ENCODE measurements at regions not wholly inside any gene's neighbourhood (a gene's known extent, or its start where the extent isn't known, plus 50 kb on each side); places are given as distances from the start of the nearest gene placed in this dataset.

- no peak for TF ChIP-seq FOXM1 (IDR thresholded peaks at IDR 0.05; ENCODE audit: borderline replicate concordance, low read depth)
- no peak for TF ChIP-seq CEBPB (IDR thresholded peaks at IDR 0.05)
- no peak for TF ChIP-seq NFIC (IDR thresholded peaks at IDR 0.05)
- TF ChIP-seq EGR1 (IDR thresholded peaks at IDR 0.05) = no peak
- TF ChIP-seq RAD21 (IDR thresholded peaks at IDR 0.05; ENCODE audit: low read depth) = no peak
- no peak for TF ChIP-seq ZBTB7A (IDR thresholded peaks at IDR 0.05; ENCODE audit: low read depth)
- no peak for TF ChIP-seq YY1 (IDR thresholded peaks at IDR 0.05; ENCODE audit: low read depth)
- TF ChIP-seq TAF1 (IDR thresholded peaks at IDR 0.05; ENCODE audit: low read depth) = no peak
- no peak for TF ChIP-seq EP300 (IDR thresholded peaks at IDR 0.05; ENCODE audit: borderline replicate concordance)
- TF ChIP-seq, protein P1, sequence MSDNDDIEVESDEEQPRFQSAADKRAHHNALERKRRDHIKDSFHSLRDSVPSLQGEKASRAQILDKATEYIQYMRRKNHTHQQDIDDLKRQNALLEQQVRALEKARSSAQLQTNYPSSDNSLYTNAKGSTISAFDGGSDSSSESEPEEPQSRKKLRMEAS (IDR thresholded peaks at IDR 0.05) = no peak
- TF ChIP-seq TEAD4 (IDR thresholded peaks at IDR 0.05) = no peak
- TF ChIP-seq, protein P2, sequence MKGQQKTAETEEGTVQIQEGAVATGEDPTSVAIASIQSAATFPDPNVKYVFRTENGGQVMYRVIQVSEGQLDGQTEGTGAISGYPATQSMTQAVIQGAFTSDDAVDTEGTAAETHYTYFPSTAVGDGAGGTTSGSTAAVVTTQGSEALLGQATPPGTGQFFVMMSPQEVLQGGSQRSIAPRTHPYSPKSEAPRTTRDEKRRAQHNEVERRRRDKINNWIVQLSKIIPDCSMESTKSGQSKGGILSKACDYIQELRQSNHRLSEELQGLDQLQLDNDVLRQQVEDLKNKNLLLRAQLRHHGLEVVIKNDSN (IDR thresholded peaks at IDR 0.05) = no peak
- no peak for TF ChIP-seq TCF12 (IDR thresholded peaks at IDR 0.05; ENCODE audit: low read depth)
These were observed 154.0 kb downstream of the IRF8 start for GRCh38 chr16:86052926-86053325.

- TF ChIP-seq TCF12 (IDR thresholded peaks at IDR 0.05; ENCODE audit: low read depth) (no peak), TAF1 (IDR thresholded peaks at IDR 0.05; ENCODE audit: low read depth) (no peak)
These were observed 160.6 kb downstream of the IRF8 start for GRCh38 chr16:86059253-86060171.

DNA sequence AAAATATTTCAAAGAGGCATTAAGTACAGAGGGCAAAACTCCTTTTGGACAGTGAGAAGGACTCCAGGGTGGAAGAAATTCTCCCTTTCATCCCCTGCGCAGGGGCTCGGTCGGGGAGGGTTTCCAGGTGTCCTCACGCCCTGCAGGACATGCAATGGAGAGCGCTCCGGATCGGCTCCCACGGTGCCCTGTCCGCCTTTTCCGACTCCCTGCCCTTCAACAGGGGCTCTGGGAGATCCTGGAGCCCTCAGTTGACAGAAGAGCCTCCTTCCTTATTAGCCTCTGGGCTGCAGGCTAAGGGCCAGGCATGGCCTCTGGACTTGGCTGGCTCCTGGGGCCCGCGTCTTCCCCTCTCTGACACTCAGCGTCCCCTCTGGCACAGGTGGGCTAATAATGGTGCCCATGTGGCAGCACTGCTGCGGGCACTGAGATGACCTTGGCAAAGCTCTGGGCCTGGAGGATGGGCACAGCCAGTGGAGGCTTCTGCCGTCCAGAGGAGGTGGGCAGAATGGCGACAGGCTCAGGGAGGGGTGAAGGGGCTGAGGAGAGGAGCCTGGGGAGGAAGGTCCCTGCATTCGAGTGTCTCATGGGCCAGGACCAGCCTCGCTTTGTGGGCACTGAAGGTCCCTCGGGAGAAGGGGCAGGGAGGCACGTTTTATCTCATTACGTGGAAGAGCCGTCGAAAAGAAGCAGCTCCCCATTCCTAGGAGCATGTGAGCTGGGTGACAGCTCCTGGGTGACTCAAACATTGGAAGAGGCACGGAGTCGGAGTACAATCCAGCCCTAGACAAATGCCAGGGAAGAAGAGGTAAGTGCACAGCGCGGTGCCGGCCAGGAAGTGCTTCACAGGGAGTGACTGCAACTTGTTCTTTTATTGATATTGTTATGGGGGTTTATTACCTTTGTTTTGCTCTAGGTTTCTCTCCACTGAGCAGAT, 161.7 kb downstream of the IRF8 start:
- TF ChIP-seq REST (IDR thresholded peaks at IDR 0.05; ENCODE audit: low read depth) (no peak), TEAD4 (IDR thresholded peaks at IDR 0.05) (no peak), TCF12 (IDR thresholded peaks at IDR 0.05; ENCODE audit: low read depth) (no peak), FOXM1 (IDR thresholded peaks at IDR 0.05; ENCODE audit: borderline replicate concordance, low read depth) (no peak), CEBPB (IDR thresholded peaks at IDR 0.05) (no peak)
- TF ChIP-seq, protein P2 (IDR thresholded peaks at IDR 0.05) = no peak

DNA sequence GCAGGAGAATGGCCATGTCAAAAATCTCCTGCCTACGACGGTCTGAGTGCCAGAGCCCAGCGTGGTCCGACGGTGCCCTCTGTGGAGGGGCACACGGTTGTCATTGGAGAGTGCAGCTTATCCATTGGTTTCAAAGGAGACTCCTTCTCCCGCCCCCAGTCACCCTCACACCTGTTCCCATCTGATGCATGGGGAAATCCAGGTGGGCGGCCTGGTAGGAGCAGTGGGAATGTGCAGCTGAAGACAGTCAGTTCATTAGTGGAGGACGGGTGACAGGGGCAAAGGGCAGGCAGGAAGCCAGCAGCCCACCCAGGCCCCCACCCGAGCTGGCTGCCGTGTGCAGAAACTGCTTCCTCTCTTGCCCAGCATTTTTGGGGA, 162.3 kb downstream of the IRF8 start:
- TF ChIP-seq CEBPB (IDR thresholded peaks at IDR 0.05) = no peak
- TF ChIP-seq, protein P1 (IDR thresholded peaks at IDR 0.05) = no peak
- no peak for TF ChIP-seq TAF1 (IDR thresholded peaks at IDR 0.05; ENCODE audit: low read depth)
- no peak for TF ChIP-seq EP300 (IDR thresholded peaks at IDR 0.05; ENCODE audit: borderline replicate concordance)
- no peak for TF ChIP-seq CREB1 (IDR thresholded peaks at IDR 0.05; ENCODE audit: low read depth)

GRCh38 chr16:86061721-86062120, 162.8 kb downstream of the IRF8 start:
- TF ChIP-seq RAD21 (IDR thresholded peaks at IDR 0.05; ENCODE audit: low read depth) (no peak), TAF1 (IDR thresholded peaks at IDR 0.05; ENCODE audit: low read depth) (no peak), ZBTB7A (IDR thresholded peaks at IDR 0.05; ENCODE audit: low read depth) (no peak), TCF12 (IDR thresholded peaks at IDR 0.05; ENCODE audit: low read depth) (no peak), CEBPB (IDR thresholded peaks at IDR 0.05) (no peak)
- TF ChIP-seq, protein P2 (IDR thresholded peaks at IDR 0.05) = no peak

- no peak for TF ChIP-seq CREB1 (IDR thresholded peaks at IDR 0.05; ENCODE audit: low read depth)
- TF ChIP-seq REST (IDR thresholded peaks at IDR 0.05; ENCODE audit: low read depth) = no peak
- no peak for TF ChIP-seq ZBTB7A (IDR thresholded peaks at IDR 0.05; ENCODE audit: low read depth)
- no peak for TF ChIP-seq TEAD4 (IDR thresholded peaks at IDR 0.05)
These were observed 163.5 kb downstream of the IRF8 start for GRCh38 chr16:86062271-86062965.

Data from Ishikawa (cell line).